Dermis blood vessel endothelial cell (primary cell): ENCODE measurements at regions not wholly inside any gene's neighbourhood (a gene's known extent, or its start where the extent isn't known, plus 50 kb on each side); places are given as distances from the start of the nearest gene placed in this dataset.
A peak's percentile ranks its signal among the peaks of the same experiment; 100 is the strongest.
"Not testable (repeated sequence)": the region's sequence is repeated elsewhere in the genome, so short reads cannot be mapped to it uniquely, and the experiment has no call there.

ENCODE experiments used
- DNase-seq: peaks from one replicate; pipeline ENCODE4 v3.0.0; 2010

GRCh38 chr13:73833325-73834070 lies 300.7 kb downstream of the KLF12 start:
- no peak for DNase-seq

- DNase-seq, result no peak
Measured at GRCh38 chr13:73832825-73833224, 301.4 kb downstream of the KLF12 start.

- no peak for DNase-seq
Measured at GRCh38 chr13:73832128-73832588, 302.0 kb downstream of the KLF12 start.

- DNase-seq, result no peak
Measured at GRCh38 chr13:73829416-73829815, 304.8 kb downstream of the KLF12 start.

GRCh38 chr13:73828811-73829210 lies 305.4 kb downstream of the KLF12 start:
- peak; percentile 50 for DNase-seq

- DNase-seq, result no peak
Measured at GRCh38 chr13:73827434-73827833, 306.8 kb downstream of the KLF12 start.

GRCh38 chr13:73825143-73825542 lies 309.1 kb downstream of the KLF12 start:
- no peak for DNase-seq

GRCh38 chr13:73822668-73823592 lies 311.3 kb downstream of the KLF12 start:
- DNase-seq, result peak; percentile 27

GRCh38 chr13:73820688-73821087 lies 313.5 kb downstream of the KLF12 start:
- DNase-seq, result no peak

GRCh38 chr13:73820285-73820684 lies 313.9 kb downstream of the KLF12 start:
- no peak for DNase-seq

- no peak for DNase-seq
Measured at GRCh38 chr13:73819711-73820110, 314.5 kb downstream of the KLF12 start.

GRCh38 chr13:73816702-73817101 lies 317.5 kb downstream of the KLF12 start:
- DNase-seq, result no peak

- no peak for DNase-seq
Measured at GRCh38 chr13:73815796-73816195, 318.4 kb downstream of the KLF12 start.

GRCh38 chr13:73810647-73811046 lies 323.6 kb downstream of the KLF12 start:
- DNase-seq, result no peak

- DNase-seq, result peak; percentile 30
Measured at GRCh38 chr13:73809561-73809960, 324.6 kb downstream of the KLF12 start.

- DNase-seq, result no peak
Measured at GRCh38 chr13:73808318-73808717, 325.9 kb downstream of the KLF12 start.

- not testable (repeated sequence) for DNase-seq
Measured at GRCh38 chr13:73805326-73805958, 328.8 kb downstream of the KLF12 start.

GRCh38 chr13:73803997-73804396 lies 330.2 kb downstream of the KLF12 start:
- no peak for DNase-seq

- no peak for DNase-seq
Measured at GRCh38 chr13:73800011-73800410, 334.2 kb downstream of the KLF12 start.

GRCh38 chr13:73794755-73795154 lies 339.4 kb downstream of the KLF12 start:
- no peak for DNase-seq

GRCh38 chr13:73793361-73793760 lies 340.8 kb downstream of the KLF12 start:
- peak; percentile 17 for DNase-seq

- no peak for DNase-seq
Measured at GRCh38 chr13:73792796-73793195, 341.4 kb downstream of the KLF12 start.
